RWPE2 (cell line): ENCODE measurements at regions not wholly inside any gene's neighbourhood (a gene's known extent, or its start where the extent isn't known, plus 50 kb on each side); places are given as distances from the start of the nearest gene placed in this dataset.

Experiments
- ATAC-seq: fragments of 200-7000 bp; cut with Tn5 transposase; 3 replicates; pipeline ENCODE4 v1.9.1; 2021; ENCODE audit warnings: low read depth
- DNase-seq: peaks from one replicate; pipeline ENCODE4 v3.0.0-alpha.2; 2020; ENCODE audit warnings: low spot score
- H3K27ac ChIP-seq: fragments of 450-650 bp; 2 replicates; pipeline ENCODE4 v1.5.1; 2017; ENCODE audit warnings: mild to moderate bottlenecking; ENCODE audit not compliant: poor library complexity, severe bottlenecking
- H3K27me3 ChIP-seq: fragments of 250-450 bp; sonication (Bioruptor Pico); 2 replicates; pipeline ENCODE4 v1.5.1; 2021; ENCODE audit warnings: mild to moderate bottlenecking, moderate library complexity; ENCODE audit not compliant: insufficient read depth, poor library complexity, severe bottlenecking
- H3K36me3 ChIP-seq: fragments of 250-450 bp; sonication (Bioruptor Pico); 2 replicates; pipeline ENCODE4 v1.5.1; 2020; ENCODE audit warnings: low read depth, mild to moderate bottlenecking, moderate library complexity
- H3K4me1 ChIP-seq: fragments of 250-450 bp; sonication (Bioruptor Pico); 2 replicates; pipeline ENCODE4 v1.5.1; 2021; ENCODE audit warnings: mild to moderate bottlenecking, moderate library complexity; ENCODE audit not compliant: insufficient read depth, poor library complexity, severe bottlenecking
- H3K4me3 ChIP-seq: fragments of 250-450 bp; sonication (Bioruptor Pico); 2 replicates; pipeline ENCODE4 v1.5.1; 2021; ENCODE audit warnings: mild to moderate bottlenecking, moderate library complexity; ENCODE audit not compliant: severe bottlenecking
- H3K9me3 ChIP-seq: fragments of 250-450 bp; sonication (Bioruptor Pico); 2 replicates; pipeline ENCODE4 v1.5.1; 2021; ENCODE audit warnings: mild to moderate bottlenecking, moderate library complexity; ENCODE audit not compliant: severe bottlenecking
- TF ChIP-seq, protein P1 (sequence below): fragments of 450-650 bp; IDR thresholded peaks from one replicate; pipeline ENCODE4 v1.5.1; 2017; ENCODE audit warnings: mild to moderate bottlenecking, moderate library complexity; ENCODE audit not compliant: poor library complexity, severe bottlenecking

DNA sequence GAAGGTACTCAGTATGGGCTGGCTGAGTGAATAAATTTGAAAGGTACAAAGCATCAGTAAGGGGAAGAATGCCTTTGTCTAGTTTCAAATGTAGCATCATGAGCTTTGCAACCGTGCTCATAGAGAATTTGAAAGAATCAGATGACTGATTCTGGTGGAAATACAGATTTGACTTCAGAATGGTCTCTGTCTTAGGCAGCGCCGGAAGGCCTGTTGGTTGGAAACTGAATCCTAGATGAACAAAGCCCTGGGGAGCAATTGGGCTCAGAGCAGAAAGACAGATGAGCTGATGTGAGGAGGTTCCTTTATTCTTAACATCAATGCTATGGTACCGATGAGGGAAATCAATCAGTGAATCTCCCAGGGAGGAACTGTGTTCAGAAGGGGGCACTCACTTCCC is 137.3 kb downstream of the SNAPC1 start:
- Histone ChIP-seq H3K9me3 (no peaks in the 10 kb centered on the region), H3K27me3 (no peaks in the 10 kb centered on the region), H3K4me3 (no peak overlapping the region), H3K4me1 (no peaks in the 10 kb centered on the region), H3K36me3 (no peaks in the 10 kb centered on the region), H3K27ac (no peak overlapping the region)
- no peak for DNase-seq
- TF ChIP-seq, protein P1, sequence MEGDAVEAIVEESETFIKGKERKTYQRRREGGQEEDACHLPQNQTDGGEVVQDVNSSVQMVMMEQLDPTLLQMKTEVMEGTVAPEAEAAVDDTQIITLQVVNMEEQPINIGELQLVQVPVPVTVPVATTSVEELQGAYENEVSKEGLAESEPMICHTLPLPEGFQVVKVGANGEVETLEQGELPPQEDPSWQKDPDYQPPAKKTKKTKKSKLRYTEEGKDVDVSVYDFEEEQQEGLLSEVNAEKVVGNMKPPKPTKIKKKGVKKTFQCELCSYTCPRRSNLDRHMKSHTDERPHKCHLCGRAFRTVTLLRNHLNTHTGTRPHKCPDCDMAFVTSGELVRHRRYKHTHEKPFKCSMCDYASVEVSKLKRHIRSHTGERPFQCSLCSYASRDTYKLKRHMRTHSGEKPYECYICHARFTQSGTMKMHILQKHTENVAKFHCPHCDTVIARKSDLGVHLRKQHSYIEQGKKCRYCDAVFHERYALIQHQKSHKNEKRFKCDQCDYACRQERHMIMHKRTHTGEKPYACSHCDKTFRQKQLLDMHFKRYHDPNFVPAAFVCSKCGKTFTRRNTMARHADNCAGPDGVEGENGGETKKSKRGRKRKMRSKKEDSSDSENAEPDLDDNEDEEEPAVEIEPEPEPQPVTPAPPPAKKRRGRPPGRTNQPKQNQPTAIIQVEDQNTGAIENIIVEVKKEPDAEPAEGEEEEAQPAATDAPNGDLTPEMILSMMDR = no peak
- no peak for ATAC-seq

DNA sequence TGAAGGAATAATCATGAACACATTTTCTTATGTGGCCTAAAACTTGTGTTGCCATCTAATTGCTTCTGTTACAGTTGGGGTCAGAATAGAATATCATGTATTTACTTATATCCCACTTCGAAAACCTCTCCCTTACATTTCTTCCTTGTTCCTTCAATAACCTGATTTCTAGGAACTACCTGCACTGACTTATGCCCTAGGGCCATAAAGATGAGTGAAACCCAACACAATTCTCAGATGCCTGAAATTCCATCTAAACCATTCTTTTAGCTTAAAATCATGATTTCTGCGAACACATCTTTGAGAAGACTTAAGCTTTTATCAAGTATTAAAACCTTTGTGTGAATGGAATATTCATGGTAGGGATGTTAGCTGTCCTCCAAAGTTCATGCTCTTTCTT is 142.7 kb downstream of the SNAPC1 start:
- no peak overlapping the region for H3K27ac ChIP-seq
- no peak for ATAC-seq

GRCh38 chr14:61911574-61911973 is 149.4 kb downstream of the SNAPC1 start:
- no peak for ATAC-seq
- no peaks in the 10 kb centered on the region for H3K27me3 ChIP-seq
- H3K9me3 ChIP-seq = no peaks in the 10 kb centered on the region
- H3K27ac ChIP-seq = no peak overlapping the region
- TF ChIP-seq, protein P1 = no peak
- H3K36me3 ChIP-seq = no peaks in the 10 kb centered on the region
- DNase-seq = no peak
- H3K4me3 ChIP-seq = no peak overlapping the region
- H3K4me1 ChIP-seq = no peaks in the 10 kb centered on the region

More for the DNA sequence above, 142.7 kb downstream of the SNAPC1 start:
- no peak for DNase-seq
- H3K4me1 ChIP-seq = no peaks in the 10 kb centered on the region
- no peaks in the 10 kb centered on the region for H3K9me3 ChIP-seq
- no peaks in the 10 kb centered on the region for H3K27me3 ChIP-seq
- H3K4me3 ChIP-seq = no peak overlapping the region
- TF ChIP-seq, protein P1 = no peak
- no peaks in the 10 kb centered on the region for H3K36me3 ChIP-seq

GRCh38 chr14:61918998-61919397 is 156.8 kb downstream of the SNAPC1 start:
- DNase-seq (no peak), ATAC-seq (no peak)

DNA sequence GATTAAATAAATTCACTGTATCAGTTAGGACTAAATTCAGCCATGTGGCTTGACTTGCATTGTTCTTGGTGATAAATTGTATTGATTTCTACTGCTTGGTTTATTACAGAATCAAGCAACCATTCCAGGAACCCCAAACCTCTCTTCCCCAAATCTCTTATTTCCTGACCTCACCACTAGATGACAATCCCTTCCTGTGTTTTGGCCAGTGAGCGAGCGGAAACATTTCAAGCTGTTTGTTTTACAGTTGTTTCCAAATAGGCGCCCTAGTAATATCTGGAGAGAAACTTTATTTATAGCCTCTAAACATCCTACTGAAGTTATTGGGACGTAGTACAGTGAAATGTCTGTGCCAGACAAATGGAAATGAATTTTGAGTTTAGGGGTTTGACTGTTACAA is 161.1 kb downstream of the SNAPC1 start:
- TF ChIP-seq, protein P1 = peak; percentile 91
- H3K27ac ChIP-seq = no peak overlapping the region
- no peaks in the 10 kb centered on the region for H3K27me3 ChIP-seq
- DNase-seq (no peak), ATAC-seq (no peak)
- H3K9me3 ChIP-seq = no peaks in the 10 kb centered on the region
- H3K4me1 ChIP-seq = peaks cover 27% of the 10 kb centered on the region
- no peaks in the 10 kb centered on the region for H3K36me3 ChIP-seq
- H3K4me3 ChIP-seq = no peak overlapping the region

More at GRCh38 chr14:61918998-61919397, 156.8 kb downstream of the SNAPC1 start:
- TF ChIP-seq, protein P1 = no peak
- Histone ChIP-seq H3K36me3 (no peaks in the 10 kb centered on the region), H3K4me1 (no peaks in the 10 kb centered on the region), H3K4me3 (no peak overlapping the region), H3K9me3 (no peaks in the 10 kb centered on the region), H3K27me3 (no peaks in the 10 kb centered on the region), H3K27ac (no peak overlapping the region)
